ENCODE measurements at regions not wholly inside any gene's neighbourhood (a gene's known extent, or its start where the extent isn't known, plus 50 kb on each side); places are given as distances from the start of the nearest gene placed in this dataset.

DNA sequence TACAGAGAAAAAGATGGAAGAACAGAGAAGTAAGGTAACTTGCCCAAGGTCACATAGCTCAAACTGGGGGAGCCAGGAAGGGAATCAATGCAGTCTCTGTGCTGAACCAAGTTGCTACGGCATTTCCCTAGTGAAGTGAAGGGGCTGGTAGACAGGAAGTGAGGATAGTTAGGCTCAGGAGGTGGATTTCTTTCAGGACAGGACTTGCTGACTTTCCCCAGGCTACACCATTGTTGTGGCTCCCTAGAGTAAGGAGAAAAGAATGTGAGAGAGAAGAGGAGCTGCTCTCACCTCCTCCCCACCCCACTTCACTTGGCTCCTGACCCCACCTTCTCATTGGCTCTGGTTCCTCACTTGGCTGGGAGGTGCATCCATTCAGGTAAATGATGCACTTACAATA is 316.9 kb downstream of the INHBA start:
- TF ChIP-seq, protein P1, sequence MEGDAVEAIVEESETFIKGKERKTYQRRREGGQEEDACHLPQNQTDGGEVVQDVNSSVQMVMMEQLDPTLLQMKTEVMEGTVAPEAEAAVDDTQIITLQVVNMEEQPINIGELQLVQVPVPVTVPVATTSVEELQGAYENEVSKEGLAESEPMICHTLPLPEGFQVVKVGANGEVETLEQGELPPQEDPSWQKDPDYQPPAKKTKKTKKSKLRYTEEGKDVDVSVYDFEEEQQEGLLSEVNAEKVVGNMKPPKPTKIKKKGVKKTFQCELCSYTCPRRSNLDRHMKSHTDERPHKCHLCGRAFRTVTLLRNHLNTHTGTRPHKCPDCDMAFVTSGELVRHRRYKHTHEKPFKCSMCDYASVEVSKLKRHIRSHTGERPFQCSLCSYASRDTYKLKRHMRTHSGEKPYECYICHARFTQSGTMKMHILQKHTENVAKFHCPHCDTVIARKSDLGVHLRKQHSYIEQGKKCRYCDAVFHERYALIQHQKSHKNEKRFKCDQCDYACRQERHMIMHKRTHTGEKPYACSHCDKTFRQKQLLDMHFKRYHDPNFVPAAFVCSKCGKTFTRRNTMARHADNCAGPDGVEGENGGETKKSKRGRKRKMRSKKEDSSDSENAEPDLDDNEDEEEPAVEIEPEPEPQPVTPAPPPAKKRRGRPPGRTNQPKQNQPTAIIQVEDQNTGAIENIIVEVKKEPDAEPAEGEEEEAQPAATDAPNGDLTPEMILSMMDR (conservative IDR thresholded peaks at IDR 0.05; ENCODE audit: low read length): no peak
- no peak for TF ChIP-seq EZH2phosphoT487 (IDR thresholded peaks at IDR 0.05; ENCODE audit: borderline replicate concordance)
